WTC11 (cell line): ENCODE measurements at regions not wholly inside any gene's neighbourhood (a gene's known extent, or its start where the extent isn't known, plus 50 kb on each side); places are given as distances from the start of the nearest gene placed in this dataset.

Experiments
- CTCF ChIP-seq: fragments of 200-600 bp; IDR thresholded peaks from 2 replicates; pipeline ENCODE4 v1.8.0; 2022; ENCODE audit warnings: antibody characterized with exemption
- GABPB1 ChIP-seq: sonication (generic); formaldehyde crosslinking; IDR thresholded peaks from 2 replicates; pipeline ENCODE4 v1.8.1; 2023; ENCODE audit warnings: mild to moderate bottlenecking, missing genetic modification reagents
- SOX15 ChIP-seq: fragments of 250-450 bp; sonication (Bioruptor Pico); IDR thresholded peaks from 2 replicates; pipeline ENCODE4 v1.9.0; 2021; ENCODE audit warnings: mild to moderate bottlenecking
- ZNF232 ChIP-seq: sonication (generic); formaldehyde crosslinking; IDR thresholded peaks from 2 replicates; pipeline ENCODE4 v1.8.0; 2022; ENCODE audit warnings: mild to moderate bottlenecking, missing genetic modification reagents

GRCh38 chr18:60891936-60892335 is 441.3 kb upstream of the CDH20 start:
- TF ChIP-seq SOX15 = no peak
- no peak for TF ChIP-seq ZNF232 (CRISPR knock-in tag)
- no peak for TF ChIP-seq GABPB1 (CRISPR knock-in tag)
- no peak for TF ChIP-seq CTCF
